ENCODE measurements at regions not wholly inside any gene's neighbourhood (a gene's known extent, or its start where the extent isn't known, plus 50 kb on each side); places are given as distances from the start of the nearest gene placed in this dataset.

- no peak overlapping the region for H3K4me3 Mint-ChIP-seq
- ChIA-PET CTCF (no interaction called here), POLR2A (no interaction called here)
- H3K27me3 Mint-ChIP-seq = no peaks in the 10 kb centered on the region
- Histone ChIP-seq H3K4me3 (ENCODE audit: low read length) (no peak overlapping the region), H3K9me3 (ENCODE audit: control insufficient read depth in 1 of 2, insufficient read depth in 1 of 2, low read length in 2 of 2) (no peaks in the 10 kb centered on the region), H3K4me1 (ENCODE audit: insufficient read depth, low read length) (no peaks in the 10 kb centered on the region), H3K36me3 (ENCODE audit: insufficient read depth, low read length) (no peaks in the 10 kb centered on the region), H3K27me3 (ENCODE audit: control insufficient read depth in 1 of 2, insufficient read depth in 2 of 2, low read length in 2 of 2) (no peaks in the 10 kb centered on the region), H3K27ac (ENCODE audit: low read depth in 1 of 2, low read length in 2 of 2) (no peak overlapping the region)
- no peak for DNase-seq
- intact Hi-C loops (cut with DNase I, micrococcal nuclease) = no loop called here
- no peaks in the 10 kb centered on the region for H3K4me1 Mint-ChIP-seq (ENCODE audit: low read depth)
- no peak for ATAC-seq (ENCODE audit: poor library complexity)
- no peaks in the 10 kb centered on the region for H3K9me3 Mint-ChIP-seq
- no peaks in the 10 kb centered on the region for H3K36me3 Mint-ChIP-seq (ENCODE audit: low read depth)
- no peak overlapping the region for H3K27ac Mint-ChIP-seq
- no peak for TF ChIP-seq CTCF (IDR thresholded peaks at IDR 0.05)
Observed at GRCh38 chrX:69365755-69366154, 138.4 kb upstream of the NALF2 start.

- H3K9me3 Mint-ChIP-seq = no peaks in the 10 kb centered on the region
- no peak for DNase-seq
- Histone ChIP-seq H3K36me3 (ENCODE audit: insufficient read depth, low read length) (no peaks in the 10 kb centered on the region), H3K4me3 (ENCODE audit: low read length) (no peak overlapping the region), H3K27me3 (ENCODE audit: control insufficient read depth in 1 of 2, insufficient read depth in 2 of 2, low read length in 2 of 2) (no peaks in the 10 kb centered on the region), H3K27ac (ENCODE audit: low read depth in 1 of 2, low read length in 2 of 2) (no peak overlapping the region), H3K4me1 (ENCODE audit: insufficient read depth, low read length) (no peaks in the 10 kb centered on the region), H3K9me3 (ENCODE audit: control insufficient read depth in 1 of 2, insufficient read depth in 1 of 2, low read length in 2 of 2) (no peaks in the 10 kb centered on the region)
- H3K27me3 Mint-ChIP-seq = no peaks in the 10 kb centered on the region
- POLR2A ChIA-PET = no interaction called here
- TF ChIP-seq CTCF (IDR thresholded peaks at IDR 0.05) = no peak
- CTCF ChIA-PET = no interaction called here
- no peak overlapping the region for H3K4me3 Mint-ChIP-seq
- no peaks in the 10 kb centered on the region for H3K4me1 Mint-ChIP-seq (ENCODE audit: low read depth)
- no peaks in the 10 kb centered on the region for H3K36me3 Mint-ChIP-seq (ENCODE audit: low read depth)
- intact Hi-C loops (cut with DNase I, micrococcal nuclease) = no loop called here
- no peak for ATAC-seq (ENCODE audit: poor library complexity)
- no peak overlapping the region for H3K27ac Mint-ChIP-seq
Observed at GRCh38 chrX:69365349-69365748, 138.8 kb upstream of the NALF2 start.

- Histone ChIP-seq H3K4me3 (ENCODE audit: low read length) (no peak overlapping the region), H3K27me3 (ENCODE audit: control insufficient read depth in 1 of 2, insufficient read depth in 2 of 2, low read length in 2 of 2) (no peaks in the 10 kb centered on the region), H3K9me3 (ENCODE audit: control insufficient read depth in 1 of 2, insufficient read depth in 1 of 2, low read length in 2 of 2) (no peaks in the 10 kb centered on the region), H3K36me3 (ENCODE audit: insufficient read depth, low read length) (no peaks in the 10 kb centered on the region), H3K4me1 (ENCODE audit: insufficient read depth, low read length) (no peaks in the 10 kb centered on the region), H3K27ac (ENCODE audit: low read depth in 1 of 2, low read length in 2 of 2) (no peak overlapping the region)
- DNase-seq = no peak
- no peak overlapping the region for H3K27ac Mint-ChIP-seq
- CTCF ChIA-PET = no interaction called here
- no peaks in the 10 kb centered on the region for H3K27me3 Mint-ChIP-seq
- no peak for TF ChIP-seq CTCF (IDR thresholded peaks at IDR 0.05)
- H3K36me3 Mint-ChIP-seq (ENCODE audit: low read depth) = no peaks in the 10 kb centered on the region
- POLR2A ChIA-PET = no interaction called here
- H3K9me3 Mint-ChIP-seq = no peaks in the 10 kb centered on the region
- no peaks in the 10 kb centered on the region for H3K4me1 Mint-ChIP-seq (ENCODE audit: low read depth)
- ATAC-seq (ENCODE audit: poor library complexity) = no peak
- intact Hi-C loops (cut with DNase I, micrococcal nuclease) = no loop called here
- H3K4me3 Mint-ChIP-seq = no peak overlapping the region
Observed at GRCh38 chrX:69362856-69363255, 141.3 kb upstream of the NALF2 start.
